ENCODE measurements at regions not wholly inside any gene's neighbourhood (a gene's known extent, or its start where the extent isn't known, plus 50 kb on each side); places are given as distances from the start of the nearest gene placed in this dataset.

GRCh38 chr5:60512117-60512516 is 187.8 kb downstream of the DEPDC1B start:
- Mint-ChIP-seq H3K27me3 (ENCODE audit: low read depth) (no peaks in the 10 kb centered on the region), H3K9me3 (no peaks in the 10 kb centered on the region), H3K27ac (no peak overlapping the region), H3K36me3 (ENCODE audit: low read depth) (no peaks in the 10 kb centered on the region), H3K4me3 (no peak overlapping the region), H3K4me1 (peaks cover 26% of the 10 kb centered on the region)
- TF ChIP-seq CTCF (IDR thresholded peaks at IDR 0.05; ENCODE audit: unreplicated experiment in 3 of 3): no peak

- Mint-ChIP-seq H3K9me3 (no peaks in the 10 kb centered on the region), H3K36me3 (ENCODE audit: low read depth) (no peaks in the 10 kb centered on the region), H3K27ac (peak overlapping the region; percentile 2 to 56 (median 14)), H3K4me3 (no peak overlapping the region), H3K4me1 (peaks cover 34% of the 10 kb centered on the region), H3K27me3 (ENCODE audit: low read depth) (no peaks in the 10 kb centered on the region)
- TF ChIP-seq CTCF (IDR thresholded peaks at IDR 0.05; ENCODE audit: unreplicated experiment in 3 of 3): no peak
Observed at GRCh38 chr5:60510663-60511062, 189.3 kb downstream of the DEPDC1B start.

DNA sequence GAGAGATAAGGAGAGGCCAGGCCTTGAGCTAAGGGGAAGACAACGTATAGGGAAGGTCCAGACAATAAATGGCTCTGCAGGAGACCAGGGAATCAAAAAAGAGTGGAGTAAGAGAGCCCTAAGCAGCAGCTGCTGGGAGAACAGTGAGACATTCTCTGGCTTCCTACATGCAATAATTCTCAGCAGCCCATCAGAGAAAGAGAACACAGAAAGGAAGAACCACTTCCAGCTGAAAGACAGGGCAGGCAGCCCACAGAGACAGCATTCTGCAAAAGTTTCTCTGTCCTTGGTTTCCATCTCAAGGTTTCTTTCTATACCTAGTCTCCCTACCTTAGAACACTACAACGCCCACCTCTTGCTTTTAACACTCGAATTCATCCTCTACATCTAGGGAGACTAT is 189.9 kb downstream of the DEPDC1B start:
- Mint-ChIP-seq H3K27me3 (ENCODE audit: low read depth) (no peaks in the 10 kb centered on the region), H3K27ac (peak overlapping the region; percentile 2 to 56 (median 14)), H3K36me3 (ENCODE audit: low read depth) (no peaks in the 10 kb centered on the region), H3K4me1 (peaks cover 41% of the 10 kb centered on the region), H3K9me3 (no peaks in the 10 kb centered on the region), H3K4me3 (no peak overlapping the region)
- TF ChIP-seq CTCF (IDR thresholded peaks at IDR 0.05; ENCODE audit: unreplicated experiment in 3 of 3): no peak

DNA sequence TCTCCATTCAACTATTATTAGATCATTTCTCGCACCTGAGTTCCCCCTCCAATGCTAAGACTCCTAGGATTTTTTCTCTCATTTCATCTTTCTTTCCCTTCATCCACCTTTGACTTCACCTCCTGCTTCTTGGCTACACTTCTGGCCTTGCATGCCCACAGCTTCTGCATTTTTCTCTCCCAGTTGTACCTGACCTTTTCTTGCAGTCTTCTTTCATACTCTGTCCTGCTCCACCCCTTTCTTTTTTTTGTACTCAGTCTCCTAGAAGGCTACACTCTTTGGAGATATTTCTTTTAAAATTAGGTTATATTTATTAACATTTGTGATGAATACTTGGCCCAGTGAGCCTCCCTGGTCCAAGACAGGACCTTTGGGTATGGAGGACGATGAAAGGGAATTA is 190.4 kb downstream of the DEPDC1B start:
- Mint-ChIP-seq H3K4me1 (peaks cover 46% of the 10 kb centered on the region), H3K4me3 (no peak overlapping the region), H3K36me3 (ENCODE audit: low read depth) (no peaks in the 10 kb centered on the region), H3K27me3 (ENCODE audit: low read depth) (no peaks in the 10 kb centered on the region), H3K27ac (peak overlapping the region; percentile 2 to 56 (median 51)), H3K9me3 (no peaks in the 10 kb centered on the region)
- no peak for TF ChIP-seq CTCF (IDR thresholded peaks at IDR 0.05; ENCODE audit: unreplicated experiment in 3 of 3)

GRCh38 chr5:60507687-60508086 is 192.3 kb downstream of the DEPDC1B start:
- Mint-ChIP-seq H3K36me3 (ENCODE audit: low read depth) (no peaks in the 10 kb centered on the region), H3K4me3 (no peak overlapping the region), H3K27me3 (ENCODE audit: low read depth) (no peaks in the 10 kb centered on the region), H3K27ac (peak overlapping the region; percentile 45 to 84 (median 75)), H3K9me3 (peaks cover 2% of the 10 kb centered on the region), H3K4me1 (peaks cover 64% of the 10 kb centered on the region)
- TF ChIP-seq CTCF (IDR thresholded peaks at IDR 0.05; ENCODE audit: unreplicated experiment in 3 of 3): no peak

DNA sequence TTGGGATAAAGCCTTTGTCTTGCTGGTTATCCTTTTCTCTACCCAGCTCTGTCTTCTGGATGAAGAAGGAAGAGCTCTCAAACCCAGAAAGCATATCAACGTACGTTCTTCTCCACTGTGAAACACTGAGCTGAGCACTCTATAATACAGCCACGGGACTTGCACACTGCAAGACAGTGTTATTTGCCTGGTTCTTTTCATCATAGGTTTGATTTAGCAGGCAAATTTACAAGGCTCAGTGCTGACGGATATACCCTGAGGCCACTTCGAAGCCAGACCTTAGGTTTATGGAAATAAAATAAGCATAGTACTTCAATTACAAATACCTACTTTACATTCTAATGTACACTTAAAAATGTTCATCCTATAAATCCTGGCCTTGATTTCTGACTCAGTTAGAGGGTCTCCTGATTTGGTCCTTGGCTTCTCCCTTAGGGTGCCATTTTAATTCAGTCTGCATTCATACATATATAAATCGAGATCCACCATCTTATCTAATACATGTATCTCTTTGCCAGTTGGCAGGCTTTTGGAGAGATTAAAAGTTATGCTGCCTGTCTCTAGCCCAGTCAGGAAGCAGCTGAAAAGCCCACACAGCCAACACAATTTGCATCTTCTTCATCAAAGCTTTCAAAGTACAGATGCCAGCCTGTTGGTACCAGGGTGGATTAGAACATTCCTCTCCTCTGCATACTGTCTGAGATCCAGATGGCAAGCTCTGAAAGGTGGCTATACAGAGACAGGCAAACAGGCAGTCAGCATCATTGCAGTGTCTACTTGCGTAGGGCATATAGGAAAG is 194.4 kb downstream of the DEPDC1B start:
- TF ChIP-seq CTCF (IDR thresholded peaks at IDR 0.05; ENCODE audit: unreplicated experiment in 3 of 3): no peak
- H3K4me1 Mint-ChIP-seq: peaks cover 62% of the 10 kb centered on the region
- H3K36me3 Mint-ChIP-seq (ENCODE audit: low read depth): no peaks in the 10 kb centered on the region
- H3K27me3 Mint-ChIP-seq (ENCODE audit: low read depth): no peaks in the 10 kb centered on the region
- H3K9me3 Mint-ChIP-seq: peaks cover 2% of the 10 kb centered on the region
- no peak overlapping the region for H3K4me3 Mint-ChIP-seq
- H3K27ac Mint-ChIP-seq: peak overlapping the region in 1 of 3 experiments; percentile 42
